ENCODE measurements at regions not wholly inside any gene's neighbourhood (a gene's known extent, or its start where the extent isn't known, plus 50 kb on each side); places are given as distances from the start of the nearest gene placed in this dataset.

- TF ChIP-seq YY1 (IDR thresholded peaks at IDR 0.05; ENCODE audit: insufficient read depth, insufficient read length) (no peak), ZNF274 (IDR thresholded peaks at IDR 0.05; ENCODE audit: low read depth, low read length) (no peak), SUZ12 (IDR thresholded peaks at IDR 0.05; ENCODE audit: extremely low read depth, insufficient read depth, insufficient read length) (no peak)
These were observed 350.2 kb downstream of the CYRIA start for GRCh38 chr2:16315458-16315835.
